ENCODE measurements at regions not wholly inside any gene's neighbourhood (a gene's known extent, or its start where the extent isn't known, plus 50 kb on each side); places are given as distances from the start of the nearest gene placed in this dataset.
"Not testable (repeated sequence)": the region's sequence is repeated elsewhere in the genome, so short reads cannot be mapped to it uniquely, and the experiment has no call there.

DNA sequence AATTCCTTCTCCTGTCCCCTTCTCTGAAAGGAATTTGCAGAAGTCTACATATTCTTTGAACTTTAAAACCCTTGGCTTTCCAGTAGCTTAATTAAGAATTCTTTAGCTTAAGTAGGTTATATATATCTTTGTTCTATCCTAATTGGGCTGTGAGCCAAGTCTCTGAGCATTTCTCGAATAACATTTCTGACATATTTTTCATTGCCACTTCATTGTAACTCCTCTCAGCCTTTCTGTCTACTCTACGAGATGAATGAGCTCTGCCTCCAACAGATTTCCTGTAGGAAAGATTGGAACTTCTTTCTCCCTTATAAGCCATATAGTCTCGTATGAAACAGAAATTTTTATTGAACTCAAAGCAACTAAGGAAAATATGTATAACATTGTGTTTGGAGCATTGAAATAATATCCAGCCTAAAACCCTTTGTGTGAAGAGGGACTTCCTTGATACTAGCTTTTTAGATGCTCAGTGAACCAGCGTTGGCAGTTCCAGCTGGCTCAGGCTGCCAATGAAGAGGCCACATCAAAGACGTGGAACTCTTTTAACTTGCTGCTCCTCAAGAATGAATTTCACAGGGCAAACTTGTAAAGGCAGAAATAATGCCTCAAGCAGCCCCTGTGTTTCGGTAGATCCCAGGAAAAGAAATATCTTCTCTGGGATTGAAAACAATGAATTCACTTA, 87.7 kb upstream of the NOX3 start:
- no peak for DNase-seq

GRCh38 chr6:155542036-155542435, 86.4 kb upstream of the NOX3 start:
- DNase-seq = no peak

DNA sequence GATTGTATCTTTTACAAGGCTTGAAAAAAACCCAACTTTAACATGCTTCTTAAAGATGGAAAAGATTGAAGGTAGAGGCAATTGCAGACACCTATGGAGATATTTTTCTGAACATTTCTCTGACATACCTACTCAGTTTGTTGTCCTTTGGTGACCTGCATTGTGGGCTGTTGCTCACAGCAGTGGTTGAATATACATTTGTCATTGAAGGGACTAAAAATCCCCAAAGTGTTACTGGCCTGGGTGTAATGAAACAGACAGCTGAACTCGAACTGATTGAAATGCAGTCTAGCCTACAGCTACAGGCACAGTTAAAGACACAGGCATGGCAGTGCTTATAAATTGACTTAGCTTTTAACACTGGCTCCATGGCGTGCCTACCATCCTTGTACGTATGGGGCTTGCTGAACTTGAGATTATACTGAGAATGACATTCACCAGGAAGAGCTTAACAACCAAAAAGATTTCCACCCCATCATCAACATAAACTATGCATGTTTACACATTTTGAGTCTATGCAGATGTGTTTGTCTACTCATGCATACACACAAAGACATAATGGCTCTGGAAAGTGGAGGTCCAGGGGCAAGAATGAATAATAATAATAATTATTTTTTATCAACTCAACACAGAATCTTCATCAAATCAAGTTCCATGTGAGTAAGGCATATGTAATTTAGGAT, 83.2 kb upstream of the NOX3 start:
- DNase-seq = no peak

DNA sequence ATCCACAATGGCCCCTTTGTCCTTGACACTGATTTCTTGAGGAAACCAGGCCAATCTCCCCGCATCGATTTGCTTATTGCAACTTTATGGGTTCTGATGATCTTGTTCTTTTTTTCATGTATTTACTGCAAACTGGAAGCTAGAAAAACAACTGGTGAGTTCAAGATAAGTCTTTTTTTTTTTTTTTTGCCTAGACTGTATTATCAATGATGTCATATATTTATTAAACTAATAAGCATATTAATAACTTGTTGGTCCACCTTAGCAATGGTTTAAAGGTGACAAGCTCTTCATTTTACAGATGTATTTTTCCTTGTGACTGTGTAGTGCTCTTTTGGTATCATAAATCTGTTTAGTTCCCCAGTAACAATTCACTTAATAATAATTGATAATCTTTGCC, 79.0 kb upstream of the NOX3 start:
- no peak for DNase-seq

GRCh38 chr6:155530219-155530834, 74.7 kb upstream of the NOX3 start:
- DNase-seq = no peak

- not testable (repeated sequence) for DNase-seq
Observed at GRCh38 chr6:155529814-155530213, 74.2 kb upstream of the NOX3 start.

- DNase-seq = no peak
Observed at GRCh38 chr6:155528982-155529453, 73.4 kb upstream of the NOX3 start.

DNA sequence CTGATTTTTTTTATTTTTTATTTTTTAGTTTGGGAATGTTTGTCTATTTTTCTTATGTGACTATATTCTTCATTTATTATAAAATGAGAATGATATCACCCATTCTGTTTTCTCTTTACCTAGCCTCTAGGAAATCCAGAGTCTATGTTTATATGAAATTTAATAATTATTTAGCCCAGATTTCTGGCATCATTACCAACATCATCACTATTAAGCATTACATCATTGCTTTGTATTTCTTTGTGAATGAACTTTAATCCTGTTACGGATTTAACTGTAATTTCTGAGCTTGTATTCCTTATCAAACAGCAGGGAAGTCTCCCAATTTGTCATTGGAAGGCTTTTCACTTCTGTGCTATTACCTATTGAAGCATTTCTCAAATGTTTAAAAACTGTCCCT, 72.7 kb upstream of the NOX3 start:
- DNase-seq = no peak

- no peak for DNase-seq
Observed at GRCh38 chr6:155527443-155527842, 71.8 kb upstream of the NOX3 start.

DNA sequence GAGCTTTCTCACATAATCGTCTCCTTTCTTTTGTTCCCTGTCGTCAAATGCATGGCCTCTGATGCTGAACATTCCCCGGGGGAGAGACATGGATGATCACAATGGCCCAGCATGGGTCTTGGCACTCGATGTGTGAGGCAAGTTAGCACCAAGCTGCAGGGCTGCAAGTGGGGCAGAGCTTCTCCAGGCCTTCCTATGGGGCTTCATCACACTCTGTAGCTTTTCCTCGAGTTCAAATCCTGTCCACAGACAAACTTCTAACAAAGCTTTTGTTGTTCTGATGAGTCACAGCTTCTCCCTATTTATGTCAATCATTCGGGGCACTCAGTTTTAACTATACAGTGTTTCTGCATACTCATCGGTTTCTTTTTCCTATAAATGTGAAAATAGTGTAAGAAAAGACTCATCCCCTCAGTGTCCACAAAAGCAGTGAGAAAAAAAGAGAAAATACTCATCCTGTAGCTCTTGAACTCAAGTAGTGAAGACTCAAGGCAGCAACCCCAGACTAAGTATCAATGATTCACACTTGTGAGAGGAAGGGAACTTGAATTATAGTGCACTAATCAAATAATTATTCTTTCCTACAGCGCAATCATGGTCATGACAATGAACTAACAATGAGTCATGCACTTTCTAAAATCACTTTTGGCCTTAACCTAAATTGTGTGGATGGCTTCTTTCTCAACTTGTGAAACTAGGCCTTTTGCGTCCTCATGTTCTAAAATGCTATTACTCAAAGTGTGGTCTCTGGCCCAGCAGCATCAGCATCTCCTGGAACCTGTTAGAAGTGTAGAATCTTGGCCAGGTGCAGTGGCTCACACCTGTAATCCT, 68.4 kb upstream of the NOX3 start:
- DNase-seq = no peak

- DNase-seq = no peak
Observed at GRCh38 chr6:155521719-155522118, 66.1 kb upstream of the NOX3 start.

GRCh38 chr6:155520078-155520477, 64.4 kb upstream of the NOX3 start:
- DNase-seq = no peak

DNA sequence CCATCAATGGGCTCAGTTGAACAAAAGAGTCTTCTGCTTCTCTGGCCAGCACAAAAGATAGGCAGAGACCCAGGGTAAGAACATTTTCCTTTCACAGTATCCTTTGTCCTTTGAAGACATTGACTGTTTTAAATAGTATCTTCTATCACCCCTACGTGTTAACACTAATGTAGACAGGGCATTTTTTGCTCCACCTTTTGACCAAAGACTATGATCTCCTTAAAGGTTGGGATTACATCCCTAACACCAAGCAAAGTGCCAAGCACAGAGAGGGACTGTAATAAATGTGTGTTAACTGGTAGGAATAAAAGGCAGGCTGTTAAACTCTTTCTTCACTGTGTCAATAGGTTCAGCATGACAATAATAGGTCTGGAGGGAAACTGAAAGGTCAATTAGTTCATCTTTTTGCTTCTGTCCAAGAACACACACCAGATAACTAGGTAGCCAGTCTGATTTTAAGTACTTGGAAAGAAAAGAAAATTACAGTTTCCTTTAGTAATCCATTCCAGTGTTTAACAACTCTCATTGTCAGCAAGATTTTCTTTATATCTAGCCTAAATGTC, 63.6 kb upstream of the NOX3 start:
- DNase-seq = no peak

- no peak for DNase-seq
Observed at GRCh38 chr6:155517294-155517693, 61.7 kb upstream of the NOX3 start.

DNA sequence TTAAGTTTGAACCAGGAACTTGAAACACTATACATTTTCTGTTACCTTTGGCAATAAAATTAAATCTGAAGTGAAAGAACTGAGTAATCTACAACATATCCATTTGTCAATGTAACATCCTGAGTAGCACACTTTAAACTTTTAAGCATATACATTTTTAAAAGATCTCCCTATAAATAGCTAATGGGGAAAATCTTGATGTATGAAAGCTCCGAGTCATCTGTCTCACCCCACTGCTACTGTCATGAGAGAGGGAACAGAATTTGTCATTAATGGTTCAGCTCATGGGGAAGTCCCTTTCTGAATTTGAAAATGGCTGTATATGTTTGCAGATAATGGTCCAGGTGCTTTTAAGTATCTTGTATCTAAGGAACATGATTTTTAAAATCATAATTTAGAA, 55.2 kb upstream of the NOX3 start:
- DNase-seq = no peak

DNA sequence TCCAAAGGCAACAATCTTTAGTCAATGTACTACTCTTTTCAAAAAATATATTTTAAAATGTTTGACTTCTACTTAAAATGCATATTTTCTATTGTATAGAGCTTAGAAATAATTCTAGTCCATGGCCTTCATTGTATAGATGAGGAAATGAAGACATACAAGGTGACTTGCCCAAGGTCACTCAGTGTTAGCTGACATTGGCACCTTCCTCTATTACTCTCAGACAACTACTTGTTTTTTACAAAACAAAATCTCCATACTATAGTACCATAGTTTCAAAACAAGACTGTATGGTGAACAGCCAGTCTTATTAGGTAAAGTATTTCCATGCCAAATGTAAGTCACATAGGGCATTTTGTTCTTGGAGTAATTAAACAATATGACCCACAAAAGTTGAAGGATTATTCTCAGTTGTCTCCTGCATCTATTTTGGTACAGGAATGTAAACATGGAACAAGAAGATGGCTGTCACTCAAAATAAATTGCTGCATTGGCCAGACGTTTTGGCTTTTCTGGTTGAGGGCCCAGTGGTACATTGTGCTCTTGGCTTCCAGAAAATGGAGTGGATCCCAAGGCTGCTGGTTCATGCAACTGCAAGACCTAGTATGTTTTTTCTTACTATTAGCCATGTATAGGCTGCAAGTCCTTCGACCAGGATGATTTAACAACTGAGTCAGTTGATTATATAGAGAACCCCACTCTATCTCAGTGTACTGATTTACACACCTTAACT, 54.3 kb upstream of the NOX3 start:
- DNase-seq = no peak

DNA sequence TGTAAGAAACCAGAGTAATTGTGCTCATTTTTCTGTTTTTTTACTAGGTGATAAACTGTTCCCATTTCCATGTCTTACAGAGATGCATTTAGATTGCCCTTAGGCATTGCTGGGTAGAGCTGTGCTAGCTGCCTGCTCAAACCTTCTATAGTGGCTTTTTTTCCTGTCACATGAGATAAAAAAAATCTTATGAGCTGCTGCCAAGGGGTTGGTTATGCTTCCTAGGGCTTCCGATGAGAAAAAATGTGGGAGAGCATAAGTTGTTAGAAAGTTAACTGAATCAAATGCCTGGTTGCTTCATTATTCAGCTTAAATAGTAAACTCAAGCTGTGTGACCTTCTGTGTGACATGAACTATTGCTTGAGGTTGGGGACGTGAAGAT, 50.0 kb upstream of the NOX3 start:
- no peak for DNase-seq

Measured in activated CD8-positive, alpha-beta memory T cell treated with anti-CD3 and anti-CD28 coated beads, Interleukin-2, amount 50 U/mL, for 48 hours (primary cell).